GM12878 (cell line): ENCODE measurements at regions not wholly inside any gene's neighbourhood (a gene's known extent, or its start where the extent isn't known, plus 50 kb on each side); places are given as distances from the start of the nearest gene placed in this dataset.

Experiments
- EZH2 ChIP-seq: IDR thresholded peaks from 2 replicates; pipeline ENCODE4 v1.6.1; 2012; ENCODE audit warnings: low read depth, mild to moderate bottlenecking, control low read depth, inconsistent platforms, low read length, borderline replicate concordance; ENCODE audit not compliant: control insufficient read depth
- FOS ChIP-seq: IDR thresholded peaks from 3 replicates; pipeline ENCODE4 v1.6.1; 2011; ENCODE audit warnings: borderline replicate concordance; ENCODE audit not compliant: insufficient read length; ENCODE audit errors: extremely low read depth
- TF ChIP-seq, protein P1 (sequence below), 3 experiments: IDR thresholded peaks in 2 of 3; conservative IDR thresholded peaks in 1 of 3; 2 replicates each; pipeline ENCODE4 v1.5.1; 2011; ENCODE audit warnings: low read depth in 3 of 3, low read length in 3 of 3, mild to moderate bottlenecking in 3 of 3, control low read depth in 2 of 3, moderate library complexity in 2 of 3, inconsistent platforms in 1 of 3, mixed read lengths in 1 of 3; ENCODE audit not compliant: control insufficient read depth in 2 of 3, insufficient read depth in 1 of 3; ENCODE audit errors: extremely low read depth in 1 of 3

- TF ChIP-seq FOS (no peak), EZH2 (no peak)
- TF ChIP-seq, protein P1, sequence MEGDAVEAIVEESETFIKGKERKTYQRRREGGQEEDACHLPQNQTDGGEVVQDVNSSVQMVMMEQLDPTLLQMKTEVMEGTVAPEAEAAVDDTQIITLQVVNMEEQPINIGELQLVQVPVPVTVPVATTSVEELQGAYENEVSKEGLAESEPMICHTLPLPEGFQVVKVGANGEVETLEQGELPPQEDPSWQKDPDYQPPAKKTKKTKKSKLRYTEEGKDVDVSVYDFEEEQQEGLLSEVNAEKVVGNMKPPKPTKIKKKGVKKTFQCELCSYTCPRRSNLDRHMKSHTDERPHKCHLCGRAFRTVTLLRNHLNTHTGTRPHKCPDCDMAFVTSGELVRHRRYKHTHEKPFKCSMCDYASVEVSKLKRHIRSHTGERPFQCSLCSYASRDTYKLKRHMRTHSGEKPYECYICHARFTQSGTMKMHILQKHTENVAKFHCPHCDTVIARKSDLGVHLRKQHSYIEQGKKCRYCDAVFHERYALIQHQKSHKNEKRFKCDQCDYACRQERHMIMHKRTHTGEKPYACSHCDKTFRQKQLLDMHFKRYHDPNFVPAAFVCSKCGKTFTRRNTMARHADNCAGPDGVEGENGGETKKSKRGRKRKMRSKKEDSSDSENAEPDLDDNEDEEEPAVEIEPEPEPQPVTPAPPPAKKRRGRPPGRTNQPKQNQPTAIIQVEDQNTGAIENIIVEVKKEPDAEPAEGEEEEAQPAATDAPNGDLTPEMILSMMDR (IDR thresholded peaks at IDR 0.05 in 2 of 3, conservative IDR thresholded peaks at IDR 0.05 in 1 of 3; ENCODE audit: control insufficient read depth in 2 of 3, extremely low read depth in 1 of 3, insufficient read depth in 1 of 3, low read depth in 3 of 3, low read length in 3 of 3): no peak
These were observed 690.3 kb downstream of the REEP3 start for GRCh38 chr10:64211466-64211865.
